NCI-H345 (cell line): ENCODE measurements at regions not wholly inside any gene's neighbourhood (a gene's known extent, or its start where the extent isn't known, plus 50 kb on each side); places are given as distances from the start of the nearest gene placed in this dataset.
"Not testable (repeated sequence)": the region's sequence is repeated elsewhere in the genome, so short reads cannot be mapped to it uniquely, and the experiment has no call there.

ENCODE experiments used
- DNase-seq: peaks from one replicate; lab custom pipeline; 2025; lab: John Stamatoyannopoulos, UW

DNA sequence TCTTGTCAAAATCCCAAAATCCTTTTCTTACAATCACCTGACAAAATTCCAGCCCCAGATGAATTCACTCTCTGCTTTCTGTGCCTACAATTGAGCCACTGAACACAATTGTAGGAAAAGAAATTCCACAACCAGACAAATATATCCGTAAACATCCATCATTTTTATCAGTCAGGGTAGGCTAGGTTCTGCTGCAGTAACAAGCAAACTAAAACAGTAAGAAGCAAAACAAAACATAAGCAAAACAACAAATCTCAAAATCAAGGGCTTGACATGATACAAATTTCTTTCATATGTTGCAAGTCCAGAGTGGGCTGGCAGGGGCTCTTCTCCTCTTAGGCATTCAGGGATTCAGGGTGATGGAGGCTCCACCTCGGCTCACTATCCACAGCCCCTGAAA, 114.2 kb upstream of the MAN2A1 start:
- no peak for DNase-seq

DNA sequence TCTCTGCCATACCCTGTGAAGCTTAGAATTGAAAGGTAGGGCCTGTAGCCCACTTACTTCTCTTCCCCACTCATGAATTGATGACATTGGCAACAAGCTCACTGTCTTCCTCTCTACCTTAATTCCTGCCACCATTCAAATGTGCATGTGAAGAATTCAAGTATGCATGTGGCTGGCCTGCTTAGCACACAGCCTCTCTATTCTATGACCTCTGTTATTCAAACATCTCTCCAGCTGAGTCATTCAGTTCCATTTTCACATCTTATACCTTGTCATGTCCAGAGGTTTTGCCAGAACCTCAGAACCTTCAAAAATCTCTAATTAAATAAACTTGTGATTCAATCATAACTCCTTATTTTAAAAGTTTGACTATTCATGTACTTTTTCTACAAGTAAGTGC, 114.7 kb upstream of the MAN2A1 start:
- no peak for DNase-seq

DNA sequence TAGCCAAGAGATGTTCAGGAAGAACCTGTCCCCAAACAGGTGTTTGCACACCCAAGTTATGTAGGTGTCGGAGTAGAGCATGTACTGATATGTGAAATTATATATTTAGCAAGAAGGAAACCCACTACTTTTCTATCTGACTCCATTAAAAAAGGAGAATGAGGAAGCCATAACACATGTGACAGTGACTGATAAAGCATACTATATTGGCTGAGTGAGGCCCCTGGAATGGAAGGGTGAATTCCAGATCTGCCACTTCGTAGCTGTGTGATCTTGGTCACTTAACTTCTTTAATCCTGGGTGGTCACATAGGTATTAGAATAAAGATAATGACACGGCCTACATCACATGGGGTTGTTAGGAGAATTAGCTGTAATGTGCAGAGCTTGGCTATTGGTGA, 116.0 kb upstream of the MAN2A1 start:
- DNase-seq: no peak

DNA sequence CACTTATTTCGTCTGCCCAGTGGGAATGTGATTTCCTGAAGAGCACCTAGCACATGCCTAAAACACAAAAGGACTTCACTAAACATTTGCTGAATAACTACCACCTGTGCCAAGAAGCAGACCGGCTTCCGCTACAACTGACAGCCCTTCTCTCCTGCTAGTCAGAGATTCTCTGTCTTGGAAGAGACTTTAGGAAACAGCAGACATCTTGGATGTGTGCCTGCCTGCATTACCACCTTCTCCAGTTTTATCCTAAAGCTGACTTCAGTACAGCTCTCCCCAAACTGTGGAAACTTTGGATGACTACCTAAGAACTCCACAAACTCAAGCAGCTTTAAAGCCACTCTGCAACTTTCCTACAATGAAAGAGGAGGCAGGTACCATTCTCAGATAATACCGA, 116.5 kb upstream of the MAN2A1 start:
- DNase-seq: no peak

DNA sequence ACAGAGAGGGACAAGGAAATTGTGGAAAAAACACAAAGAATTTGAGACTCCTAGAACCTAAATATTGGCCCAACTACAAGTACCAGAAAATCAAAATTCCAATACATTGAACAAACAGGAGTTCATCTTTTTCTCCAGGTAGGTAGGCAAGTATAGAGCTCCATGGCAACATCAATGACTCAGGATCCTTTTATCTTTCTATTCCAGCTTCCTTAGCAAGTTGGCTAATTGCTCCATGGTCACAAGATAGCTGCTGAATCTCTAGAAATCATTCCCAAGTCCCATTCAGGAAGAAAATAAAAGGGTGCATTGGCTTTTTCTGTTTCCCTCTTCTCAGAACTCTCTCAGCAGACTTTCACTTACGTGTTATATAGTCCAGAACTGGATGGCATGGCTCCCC, 117.9 kb upstream of the MAN2A1 start:
- no peak for DNase-seq

DNA sequence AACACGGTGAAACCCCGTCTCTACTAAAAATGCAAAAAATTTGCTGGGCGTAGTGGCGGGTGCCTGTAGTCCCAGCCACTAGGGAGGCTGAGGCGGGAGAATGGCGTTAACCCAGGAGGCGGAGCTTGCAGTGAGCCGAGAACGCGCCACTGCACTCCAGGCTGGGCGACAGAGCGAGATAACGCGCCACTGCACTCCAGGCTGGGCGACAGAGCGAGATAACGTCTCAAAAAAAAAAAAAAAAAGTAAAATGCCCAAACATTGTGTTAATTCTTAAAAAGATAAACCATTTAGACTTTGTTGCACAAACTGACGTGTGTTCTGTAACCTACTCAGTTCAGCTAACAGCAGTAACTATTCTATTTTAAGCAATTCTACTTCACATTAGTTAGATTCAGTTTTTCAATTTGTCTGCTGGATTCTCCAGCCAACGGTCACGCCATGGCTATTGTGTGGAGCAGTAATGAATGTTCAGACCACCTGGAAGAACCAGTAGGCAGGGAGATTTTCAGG, 119.3 kb upstream of the MAN2A1 start:
- DNase-seq: no peak

DNA sequence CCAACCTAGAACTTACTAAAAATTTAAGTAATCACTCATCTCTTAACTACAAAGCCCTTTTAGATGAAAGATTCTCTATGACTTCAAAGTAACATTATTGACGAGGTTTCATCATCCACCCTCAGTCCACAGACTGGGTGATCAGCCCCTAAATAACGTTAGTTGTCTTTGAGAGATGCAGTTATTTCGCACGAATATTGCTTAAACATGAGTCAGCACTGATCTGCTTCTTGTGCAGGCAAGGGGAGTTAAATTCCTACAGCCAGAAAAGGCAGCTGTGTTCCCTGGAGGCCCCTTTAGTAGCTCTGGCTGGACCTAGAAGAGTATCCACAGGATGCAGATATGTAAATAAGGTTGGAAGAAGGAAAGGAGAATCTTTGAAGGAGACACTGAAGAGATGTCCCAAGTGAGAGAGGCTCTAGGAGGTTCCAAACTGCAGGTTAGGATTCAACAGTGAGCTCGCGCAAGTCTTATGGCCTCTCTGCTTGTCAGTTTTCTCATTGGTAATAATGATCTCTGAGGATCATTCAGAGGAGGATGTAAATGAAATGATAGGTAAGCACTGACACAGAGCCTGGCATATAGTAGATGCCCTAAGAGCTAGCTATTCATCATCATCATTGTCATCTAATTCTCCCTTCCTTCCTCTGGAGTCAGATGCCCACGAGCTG, 122.2 kb upstream of the MAN2A1 start:
- no peak for DNase-seq

DNA sequence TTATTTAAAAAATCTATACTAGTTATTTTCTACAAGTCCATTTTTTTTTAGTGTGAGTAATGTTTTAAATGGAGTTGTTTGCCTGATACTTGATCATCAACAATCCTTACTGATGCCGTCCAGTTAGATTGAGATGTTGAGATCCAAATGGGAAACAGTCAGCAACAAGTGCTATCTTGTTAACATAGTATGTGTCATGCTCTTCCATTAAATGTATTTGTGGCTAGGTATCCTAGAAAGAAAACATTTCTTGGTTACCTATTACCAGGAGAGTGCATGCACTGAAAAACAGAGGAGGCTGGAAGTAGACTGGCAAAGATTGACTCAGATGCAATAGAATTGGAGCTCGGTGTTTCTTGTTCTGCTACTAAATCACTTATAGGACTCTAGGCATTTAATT, 123.4 kb upstream of the MAN2A1 start:
- no peak for DNase-seq

DNA sequence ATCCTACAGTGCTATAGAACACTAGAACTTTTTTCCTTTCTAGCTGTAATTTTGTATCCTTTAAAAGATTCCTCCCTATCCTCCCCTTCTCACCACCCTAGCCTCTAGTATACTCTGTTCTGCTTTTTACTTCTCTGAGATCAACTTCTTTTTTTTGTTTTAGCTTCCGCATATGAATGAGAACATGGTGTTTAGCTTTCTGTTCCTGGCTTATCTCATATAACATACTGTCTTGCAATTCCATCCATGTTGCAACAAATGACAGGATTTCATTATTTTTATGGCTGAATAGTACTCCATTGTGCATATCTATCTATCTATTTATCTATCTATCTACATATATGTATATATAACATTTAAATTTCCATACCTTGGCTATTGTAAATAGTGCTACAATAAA, 126.0 kb upstream of the MAN2A1 start:
- DNase-seq: no peak

DNA sequence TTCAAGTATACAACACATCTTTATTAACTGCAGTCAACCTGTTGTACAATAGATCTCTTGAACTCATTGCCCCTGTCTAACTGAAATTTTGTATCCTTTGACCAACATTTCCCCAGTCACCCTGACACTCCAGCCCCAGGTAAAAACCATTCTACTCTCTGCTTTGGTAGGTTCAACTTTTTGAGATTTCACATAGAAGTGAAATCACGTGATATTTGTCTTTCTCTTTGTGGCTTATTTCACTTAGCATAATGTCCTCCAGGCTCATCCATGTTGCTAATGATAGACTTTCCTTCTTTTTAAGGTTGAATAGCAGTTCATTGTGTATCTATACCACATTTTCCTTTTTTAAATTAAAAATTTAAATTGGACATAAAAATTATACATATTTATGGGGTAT, 126.5 kb upstream of the MAN2A1 start:
- no peak for DNase-seq

DNA sequence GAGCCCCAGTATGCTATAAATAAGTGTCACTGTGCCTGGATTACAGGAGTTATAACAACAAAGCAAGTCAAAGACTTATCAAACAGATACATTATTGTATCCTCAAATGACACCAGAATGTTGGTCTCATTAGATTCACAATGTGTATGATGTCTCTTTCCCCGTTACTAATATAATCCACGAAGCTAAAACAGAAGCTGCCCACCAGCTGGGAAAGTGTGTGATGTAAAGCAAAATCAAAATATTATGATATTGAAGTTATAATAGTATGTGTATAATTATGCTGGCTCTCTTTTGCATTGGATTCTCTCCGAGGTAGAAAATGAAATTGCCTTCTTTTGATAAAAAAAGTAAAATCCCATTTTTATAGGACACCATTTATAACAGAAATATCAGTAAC, 127.3 kb upstream of the MAN2A1 start:
- no peak for DNase-seq

DNA sequence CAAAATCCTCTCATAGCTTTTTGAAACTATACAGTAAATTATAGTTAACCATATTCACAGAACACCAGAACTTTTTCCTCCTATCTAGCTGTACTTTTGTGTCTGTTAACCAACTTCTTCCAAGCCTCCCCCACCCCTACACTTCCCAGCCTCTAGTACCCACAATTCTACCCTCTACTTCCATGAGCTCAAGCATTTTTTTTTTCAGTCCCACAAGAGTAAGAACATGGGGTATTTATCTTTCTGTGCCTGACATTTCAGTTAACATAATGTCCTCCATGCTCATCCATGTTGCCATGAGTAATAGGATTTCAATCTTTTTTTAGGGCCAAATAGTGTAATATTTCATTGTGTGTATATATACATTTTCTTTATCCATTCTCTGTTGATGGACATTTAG, 128.3 kb upstream of the MAN2A1 start:
- no peak for DNase-seq

DNA sequence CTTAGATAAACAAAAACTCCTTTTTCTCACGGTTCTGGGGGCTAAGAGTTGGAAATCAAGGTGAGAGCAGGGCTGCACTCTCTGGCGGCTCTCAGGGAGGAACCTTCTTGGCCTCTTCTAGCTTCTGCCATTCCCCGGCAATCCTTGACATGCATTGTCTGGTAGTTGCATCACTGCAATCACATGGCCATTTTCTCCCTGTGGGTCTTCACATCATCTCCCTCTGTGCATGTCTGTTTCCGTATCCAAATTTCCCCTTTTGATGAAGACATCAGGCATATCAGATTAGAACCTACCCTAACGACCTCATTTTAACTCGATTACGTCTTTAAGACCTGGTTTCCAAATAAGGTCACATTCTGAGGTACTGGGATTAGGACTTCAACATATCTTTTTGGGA, 129.2 kb upstream of the MAN2A1 start:
- no peak for DNase-seq

DNA sequence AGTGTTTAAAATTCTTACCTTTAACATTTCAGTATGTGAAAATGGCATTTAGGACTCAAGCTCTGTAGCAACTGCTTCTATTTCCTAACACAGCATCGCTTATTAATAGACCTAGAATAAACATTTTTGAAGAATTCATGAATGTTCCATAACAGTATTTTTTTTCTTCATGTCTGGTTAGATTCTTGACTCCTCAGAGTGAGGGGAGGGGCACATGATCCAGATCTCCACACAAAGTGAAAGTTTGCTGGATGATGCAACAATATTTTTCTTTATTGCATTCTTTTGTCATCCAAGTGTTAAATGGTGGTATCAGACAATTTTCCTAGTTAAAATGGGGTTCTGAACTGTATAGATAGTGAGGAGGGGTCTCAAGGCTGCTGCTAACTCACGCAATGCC, 130.8 kb upstream of the MAN2A1 start:
- DNase-seq: no peak

DNA sequence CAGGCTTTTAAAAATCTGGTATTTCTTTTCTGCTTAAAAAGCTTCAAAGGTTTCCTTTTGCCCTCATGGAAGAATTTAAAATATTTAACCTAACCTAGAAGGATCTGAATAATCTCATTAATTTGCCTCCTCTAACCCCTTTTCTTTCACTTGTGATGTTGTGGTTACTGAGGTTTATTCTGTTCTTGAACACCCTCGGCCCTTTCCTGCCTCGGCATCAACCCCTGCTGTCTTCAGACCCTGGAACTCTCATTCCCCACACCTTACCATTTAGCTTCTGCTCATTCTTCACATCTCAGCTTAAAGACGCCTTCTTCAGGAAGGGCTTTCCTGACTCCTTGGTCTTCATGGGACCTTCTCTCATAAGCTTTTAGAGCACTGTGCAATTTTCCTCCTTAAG, 131.4 kb upstream of the MAN2A1 start:
- DNase-seq: no peak

DNA sequence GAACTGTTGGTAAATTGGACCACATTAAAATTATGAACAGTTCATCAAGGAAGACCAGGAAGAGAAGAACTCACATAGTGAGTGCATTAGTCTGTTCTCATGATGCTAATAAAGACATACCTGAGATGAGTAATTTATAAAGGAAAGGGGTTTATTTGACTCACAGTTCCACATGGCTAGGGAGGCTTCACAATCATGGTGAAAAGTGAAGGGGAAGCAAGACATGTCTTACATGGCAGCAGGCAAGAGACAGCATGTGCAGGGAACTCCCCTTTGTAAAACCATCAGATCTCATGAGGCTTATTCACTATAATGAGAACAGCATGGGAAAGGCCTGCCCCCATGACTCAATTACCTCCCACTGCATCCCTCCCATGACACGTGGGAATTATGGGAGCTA, 135.9 kb upstream of the MAN2A1 start:
- DNase-seq: no peak

DNA sequence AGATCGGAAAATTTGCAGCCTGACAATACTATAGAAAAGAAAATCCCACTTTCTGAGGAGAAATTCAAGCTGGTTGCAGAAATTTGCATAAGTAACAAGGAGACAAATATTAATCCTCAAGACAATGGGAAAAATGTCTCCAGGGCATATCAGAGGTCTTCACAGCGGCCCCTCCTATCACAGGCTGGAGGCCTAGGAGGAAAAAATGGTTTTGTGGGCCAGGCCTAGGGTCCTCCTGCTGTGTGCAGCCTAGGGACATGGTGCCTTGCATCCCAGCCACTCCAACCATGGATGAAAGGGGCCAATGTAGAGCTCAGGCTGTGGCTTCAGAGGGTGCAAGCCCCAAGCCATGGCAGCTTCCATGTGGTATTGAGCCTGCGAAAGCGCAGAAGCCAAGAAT, 138.5 kb upstream of the MAN2A1 start:
- DNase-seq: not testable (repeated sequence)

DNA sequence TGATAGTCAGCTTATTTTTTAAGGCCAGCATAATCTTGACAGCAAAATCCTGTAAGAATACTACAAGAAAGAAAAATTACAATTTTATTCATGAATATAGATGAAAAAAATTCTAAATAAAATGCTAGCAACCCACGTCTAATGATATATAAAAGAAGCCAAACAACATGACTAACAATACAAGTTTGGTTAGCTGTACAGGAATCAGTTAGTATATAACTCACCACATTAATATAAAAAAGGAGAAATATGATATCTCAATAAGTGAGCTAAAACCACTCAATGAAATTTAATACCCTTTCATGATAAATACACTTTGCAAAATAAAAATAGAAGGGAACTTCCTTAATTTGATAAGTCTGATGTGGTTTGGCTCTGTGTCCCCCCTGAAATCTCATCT, 139.7 kb upstream of the MAN2A1 start:
- no peak for DNase-seq

DNA sequence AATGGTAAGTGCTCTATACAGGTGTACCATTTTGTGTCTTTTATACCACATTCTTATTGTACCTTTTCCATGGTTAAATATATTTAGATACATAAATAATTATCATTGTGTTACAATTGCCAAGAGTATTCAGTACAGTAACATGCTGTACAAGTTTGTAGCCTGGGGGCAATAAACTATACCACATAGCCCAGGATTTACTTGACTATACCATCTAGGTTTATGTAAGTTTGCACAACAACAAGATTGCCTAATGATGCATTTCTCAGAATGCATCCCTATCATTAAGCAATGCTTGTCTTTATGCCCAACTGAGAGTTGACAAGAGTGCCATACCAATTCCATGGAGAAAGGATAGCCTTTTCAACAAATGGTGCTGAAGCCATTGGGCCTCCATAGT, 136.7 kb upstream of the PJA2 start:
- no peak for DNase-seq

DNA sequence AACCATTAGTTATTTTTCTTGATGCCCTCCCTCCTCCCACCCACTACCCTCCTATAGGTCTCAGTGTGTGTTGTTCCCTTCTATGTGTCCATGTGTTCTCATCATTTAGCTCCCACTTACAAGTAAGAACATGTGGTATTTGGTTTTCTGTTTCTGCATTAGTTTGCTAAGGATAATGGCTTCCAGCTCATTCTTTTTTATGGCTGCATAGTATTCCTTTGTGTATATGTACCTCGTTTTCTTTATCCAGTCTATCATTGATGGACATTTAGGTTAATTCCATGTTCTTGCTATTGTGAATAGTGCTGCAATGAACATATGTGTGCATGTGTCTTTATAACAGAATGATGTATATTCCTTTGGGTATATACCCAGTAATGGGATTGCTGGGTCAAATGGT, 135.1 kb upstream of the PJA2 start:
- DNase-seq: not testable (repeated sequence)

DNA sequence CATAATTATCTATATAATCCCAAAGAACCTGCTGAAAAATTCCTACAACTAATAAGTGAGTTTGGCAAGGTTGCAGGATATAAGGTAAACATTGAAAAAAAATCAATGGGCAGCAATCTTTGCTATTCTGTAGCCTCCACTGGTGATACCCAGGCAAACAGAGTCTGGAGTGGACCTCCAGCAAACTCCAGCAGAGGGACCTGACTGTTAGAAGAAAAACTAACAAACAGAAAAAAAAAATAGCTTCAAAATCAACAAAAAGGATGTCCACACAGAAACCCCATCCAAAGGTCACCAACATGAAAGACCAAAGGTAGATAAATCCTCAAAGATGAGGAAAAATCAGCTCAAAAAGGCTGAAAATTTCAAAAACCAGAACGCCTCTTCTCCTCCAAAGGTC, 128.9 kb upstream of the PJA2 start:
- not testable (repeated sequence) for DNase-seq

DNA sequence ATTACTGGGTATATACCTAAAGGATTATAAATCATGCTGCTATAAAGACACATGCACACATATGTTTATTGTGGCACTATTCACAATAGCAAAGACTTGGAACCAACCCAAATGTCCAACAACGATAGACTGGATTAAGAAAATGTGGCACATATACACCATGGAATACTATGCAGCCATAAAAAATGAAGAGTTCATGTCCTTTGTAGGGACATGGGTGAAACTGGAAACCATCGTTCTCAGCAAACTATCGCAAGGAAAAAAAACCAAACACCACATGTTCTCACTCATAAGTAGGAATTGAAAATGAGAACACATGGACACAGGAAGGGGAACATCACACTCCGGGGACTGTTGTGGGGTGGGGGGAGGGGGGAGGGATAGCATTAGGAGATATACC, 125.3 kb upstream of the PJA2 start:
- not testable (repeated sequence) for DNase-seq

DNA sequence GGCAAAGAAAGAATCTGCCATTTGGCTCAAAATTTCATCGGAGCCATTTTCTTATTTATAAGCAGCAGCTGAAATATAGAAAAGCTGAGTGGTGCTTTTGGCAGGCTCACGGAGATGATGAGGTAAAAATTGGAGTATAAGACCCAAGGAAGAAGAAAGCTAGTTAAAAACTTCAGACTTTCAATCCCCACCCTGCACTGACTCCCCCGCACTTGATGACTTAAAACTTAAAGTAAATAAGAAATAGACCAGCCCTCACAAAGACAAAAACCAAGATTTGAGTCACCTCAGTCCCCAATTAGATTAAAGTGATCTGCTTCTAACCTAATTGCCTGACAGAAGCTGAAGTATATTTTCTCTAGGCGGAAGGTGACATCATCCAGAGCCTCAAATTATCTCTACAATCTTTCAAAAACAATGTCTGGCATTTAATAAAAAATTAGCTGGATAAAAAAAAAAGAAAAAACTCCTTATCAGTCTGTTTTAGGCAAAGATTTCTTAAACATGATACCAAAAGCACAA, 124.0 kb upstream of the PJA2 start:
- DNase-seq: no peak

DNA sequence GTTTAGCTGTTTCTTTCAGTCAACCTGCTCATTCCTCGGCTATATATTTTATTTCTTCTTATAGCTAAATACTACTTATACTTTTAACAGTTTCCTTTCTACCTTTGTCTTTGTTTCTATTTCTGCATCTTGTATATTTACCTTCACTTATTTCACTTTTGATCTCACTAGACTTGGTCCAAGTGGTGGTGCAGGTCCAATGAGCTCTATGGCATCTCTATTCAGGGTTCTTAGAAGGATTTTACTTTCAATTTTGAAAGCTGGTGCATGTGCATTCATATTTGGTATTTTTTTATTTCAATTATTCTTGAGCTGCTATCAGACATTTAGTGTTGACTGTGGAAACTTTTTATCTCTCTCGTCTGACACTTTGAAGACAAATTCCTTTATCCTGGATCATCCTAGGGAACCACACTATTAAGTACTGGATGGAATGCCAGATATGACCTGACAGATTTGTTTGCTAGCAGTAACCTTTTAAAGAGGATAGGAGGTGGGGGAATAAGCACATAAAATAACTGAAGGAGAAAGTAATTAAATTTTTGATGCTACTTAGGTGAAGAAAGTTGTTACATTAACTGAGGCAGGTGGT, 123.1 kb upstream of the PJA2 start:
- no peak for DNase-seq
